NCI-H510A treated with DMSO at 0.1 percent for 48 hours (cell line): ENCODE measurements at regions not wholly inside any gene's neighbourhood (a gene's known extent, or its start where the extent isn't known, plus 50 kb on each side); places are given as distances from the start of the nearest gene placed in this dataset.
"Not testable (repeated sequence)": the region's sequence is repeated elsewhere in the genome, so short reads cannot be mapped to it uniquely, and the experiment has no call there.

ENCODE experiments used
- DNase-seq: peaks from one replicate; lab custom pipeline; 2025; lab: John Stamatoyannopoulos, UW

GRCh38 chr6:84581494-84582259 is 182.7 kb downstream of the TBX18 start:
- no peak for DNase-seq

GRCh38 chr6:84579404-84579803 is 185.0 kb downstream of the TBX18 start:
- no peak for DNase-seq

- DNase-seq = no peak
These were observed 188.4 kb downstream of the TBX18 start for GRCh38 chr6:84576029-84576428.

- no peak for DNase-seq
These were observed 189.1 kb downstream of the TBX18 start for GRCh38 chr6:84575264-84575663.

GRCh38 chr6:84569882-84570281 is 194.5 kb downstream of the TBX18 start:
- DNase-seq = no peak

GRCh38 chr6:84568971-84569370 is 195.4 kb downstream of the TBX18 start:
- DNase-seq = no peak

- not testable (repeated sequence) for DNase-seq
These were observed 198.7 kb downstream of the TBX18 start for GRCh38 chr6:84565718-84566117.

GRCh38 chr6:84560436-84561390 is 203.7 kb downstream of the TBX18 start:
- DNase-seq = no peak

- no peak for DNase-seq
These were observed 207.7 kb downstream of the TBX18 start for GRCh38 chr6:84556541-84557335.

- no peak for DNase-seq
These were observed 209.7 kb downstream of the TBX18 start for GRCh38 chr6:84554706-84555105.

- no peak for DNase-seq
These were observed 210.3 kb downstream of the TBX18 start for GRCh38 chr6:84554074-84554473.

- no peak for DNase-seq
These were observed 210.9 kb downstream of the TBX18 start for GRCh38 chr6:84553527-84553926.

GRCh38 chr6:84551797-84552196 is 212.6 kb downstream of the TBX18 start:
- DNase-seq = no peak

- no peak for DNase-seq
These were observed 214.5 kb downstream of the TBX18 start for GRCh38 chr6:84549917-84550316.

- DNase-seq = no peak
These were observed 217.0 kb downstream of the TBX18 start for GRCh38 chr6:84547341-84547801.

- DNase-seq = no peak
These were observed 217.9 kb downstream of the TBX18 start for GRCh38 chr6:84546427-84546914.

GRCh38 chr6:84539122-84539856 is 225.1 kb downstream of the TBX18 start:
- no peak for DNase-seq

- no peak for DNase-seq
These were observed 227.3 kb downstream of the TBX18 start for GRCh38 chr6:84536885-84537638.

- no peak for DNase-seq
These were observed 236.2 kb downstream of the TBX18 start for GRCh38 chr6:84528201-84528600.

GRCh38 chr6:84526631-84527030 is 237.8 kb downstream of the TBX18 start:
- no peak for DNase-seq
